ENCODE measurements at regions not wholly inside any gene's neighbourhood (a gene's known extent, or its start where the extent isn't known, plus 50 kb on each side); places are given as distances from the start of the nearest gene placed in this dataset.

GRCh38 chr2:217361483-217361880, 501.6 kb upstream of the TNP1 start:
- TF ChIP-seq CTCF (conservative IDR thresholded peaks at IDR 0.05) (no peak), EZH2 (IDR thresholded peaks at IDR 0.05; ENCODE audit: low read depth) (no peak)

All from PC-9 (cell line).